HCT116 (cell line): ENCODE measurements at regions not wholly inside any gene's neighbourhood (a gene's known extent, or its start where the extent isn't known, plus 50 kb on each side); places are given as distances from the start of the nearest gene placed in this dataset.

Experiments used
- ATAC-seq: fragments of 200-7000 bp; cut with Tn5 transposase; 2 replicates; pipeline ENCODE4 v1.9.1; 2020; ENCODE audit warnings: mild to moderate bottlenecking, moderate library complexity
- BruUV-seq: library from RNA; stranded (reverse); fragments of 400-500 nt; replicated peaks from 2 replicates; lab custom pipeline; 2021; lab: Mats Ljungman, UMichigan
- CTCF ChIA-PET: fragments of 300-600 bp; sonication (Branson Sonifier 250); formaldehyde crosslinking; loops from one replicate; lab custom pipeline; 2021; ENCODE audit warnings: antibody characterized with exemption; lab: Charles Lee
- POLR2A ChIA-PET: fragments of 300-600, 350-600 bp; sonication (Branson Sonifier 250); formaldehyde crosslinking; loops from one replicate; lab custom pipeline; 2021; ENCODE audit warnings: antibody characterized with exemption; lab: Charles Lee
- RAD21 ChIA-PET, 2 experiments: fragments of 300-600 bp; sonication (Branson Sonifier 250); formaldehyde crosslinking; loops; one replicate each; lab custom pipeline; 2023; ENCODE audit warnings: low total read pairs in 2 of 2; ENCODE audit not compliant: uncharacterized antibody in 2 of 2, unreplicated experiment in 2 of 2, low non-redundant PET in 1 of 2; lab: Charles Lee
- DNase-seq: peaks from one replicate; pipeline ENCODE4 v3.0.0-alpha.2; 2010; ENCODE audit warnings: low read depth, low spot score
- H2AFZ ChIP-seq: fragments of 200-600 bp; shearing (Covaris generic), sonication (generic); 2 replicates; pipeline ENCODE4 v1.6.1; 2017; ENCODE audit warnings: low read depth, mixed run types, mixed read lengths, antibody characterized with exemption, low read length; ENCODE audit not compliant: poor library complexity, severe bottlenecking
- H3K27ac ChIP-seq: 2 replicates; pipeline ENCODE4 v1.5.1; 2012; ENCODE audit warnings: low read depth, low read length
- H3K27me3 ChIP-seq: fragments of 200-600 bp; sonication (generic); 2 replicates; pipeline ENCODE4 v1.6.1; 2016; ENCODE audit warnings: mixed run types, low read length, mixed read lengths; ENCODE audit not compliant: insufficient read depth
- H3K36me3 ChIP-seq, 2 experiments: fragments of 200-500 bp in 1 of 2; fragments of 200-600 bp in 1 of 2; sonication (Bioruptor generic) in 1 of 2; sonication (generic) in 1 of 2; 2 replicates each; pipeline versions ENCODE4 v1.5.1 to v1.6.1; 2014 to 2016; ENCODE audit warnings: low read length in 2 of 2, inconsistent platforms in 1 of 2, mixed read lengths in 1 of 2, mixed run types in 1 of 2; ENCODE audit not compliant: insufficient read depth in 2 of 2, control insufficient read depth in 1 of 2
- H3K4me1 ChIP-seq, 2 experiments: fragments of 200-600 bp in 1 of 2; sonication (generic) in 1 of 2; 2 replicates each; pipeline versions ENCODE4 v1.5.1 to v1.6.1; 2012 to 2017; ENCODE audit warnings: low read length in 2 of 2, inconsistent platforms in 1 of 2, mild to moderate bottlenecking in 1 of 2, mixed read lengths in 1 of 2, mixed run types in 1 of 2, moderate library complexity in 1 of 2; ENCODE audit not compliant: insufficient read depth in 2 of 2, control insufficient read depth in 1 of 2
- H3K4me2 ChIP-seq: fragments of 200-600 bp; sonication (generic); 2 replicates; pipeline ENCODE4 v1.6.1; 2017; ENCODE audit warnings: mixed run types, low read length, mixed read lengths
- H3K4me3 ChIP-seq, 2 experiments: fragments of 200-600 bp in 1 of 2; sonication (generic) in 1 of 2; replicated peaks in 1 of 2; 2 replicates each; pipeline ENCODE4 v1.5.1; 2011 to 2016; ENCODE audit warnings: low read length in 2 of 2, control low read depth in 1 of 2, low read depth in 1 of 2, mild to moderate bottlenecking in 1 of 2, mixed read lengths in 1 of 2, mixed run types in 1 of 2
- H3K79me2 ChIP-seq: fragments of 200-600 bp; sonication (generic); 2 replicates; pipeline ENCODE4 v1.6.1; 2017; ENCODE audit warnings: mild to moderate bottlenecking, mixed run types, low read length, moderate library complexity, mixed read lengths; ENCODE audit not compliant: insufficient read depth
- H3K9ac ChIP-seq: fragments of 200-600 bp; sonication (generic); 2 replicates; pipeline ENCODE4 v1.6.1; 2016; ENCODE audit warnings: low read length, mixed read lengths
- H3K9me2 ChIP-seq: fragments of 200-600 bp; sonication (generic), shearing (Covaris generic); 2 replicates; pipeline ENCODE4 v1.6.1; 2017; ENCODE audit warnings: mixed run types, mild to moderate bottlenecking, moderate library complexity; ENCODE audit not compliant: insufficient read depth
- H3K9me3 ChIP-seq, 2 experiments: fragments of 200-500 bp in 1 of 2; fragments of 200-600 bp in 1 of 2; sonication (Bioruptor generic) in 1 of 2; sonication (generic) in 1 of 2; 2 replicates each; pipeline ENCODE4 v1.6.1; 2014 to 2017; ENCODE audit warnings: low read length in 2 of 2, mixed read lengths in 2 of 2, inconsistent platforms in 1 of 2, low read depth in 1 of 2, mild to moderate bottlenecking in 1 of 2, mixed run types in 1 of 2, moderate library complexity in 1 of 2; ENCODE audit not compliant: control insufficient read depth in 1 of 2, insufficient read depth in 1 of 2
- H4K20me1 ChIP-seq: fragments of 200-600 bp; sonication (generic), shearing (Covaris generic); 2 replicates; pipeline ENCODE4 v1.6.1; 2017; ENCODE audit warnings: mixed run types, mild to moderate bottlenecking, moderate library complexity; ENCODE audit not compliant: insufficient read depth
- ELF1 ChIP-seq: IDR thresholded peaks from 2 replicates; pipeline ENCODE4 v1.6.1; 2012; ENCODE audit warnings: low read depth, borderline replicate concordance
- POLR2A ChIP-seq: IDR thresholded peaks from 2 replicates; pipeline ENCODE4 v1.7.0; 2011; ENCODE audit warnings: borderline replicate concordance; ENCODE audit not compliant: insufficient read depth, insufficient read length; ENCODE audit errors: extremely low read depth
- RAD21 ChIP-seq: IDR thresholded peaks from 2 replicates; pipeline ENCODE4 v1.6.1; 2012; ENCODE audit warnings: low read depth, mild to moderate bottlenecking
- intact Hi-C: fragments of 100-400 bp; cut with micrococcal nuclease; formaldehyde crosslinking; loops from 2 replicates; pipeline ENCODE4 v1.10.0; 2022

GRCh38 chr10:105328503-105329133 is 687.5 kb downstream of the SORCS3 start:
- no peaks in the 10 kb centered on the region for H3K4me1 ChIP-seq
- POLR2A ChIA-PET = no interaction called here
- DNase-seq = no peak
- no peaks in the 10 kb centered on the region for H3K36me3 ChIP-seq
- no peak overlapping the region for H3K4me3 ChIP-seq
- no TSS peak for BruUV-seq
- intact Hi-C loops = no loop called here
- RAD21 ChIA-PET = no interaction called here
- H3K9ac ChIP-seq = no peak overlapping the region
- no peaks in the 10 kb centered on the region for H3K9me2 ChIP-seq
- H3K79me2 ChIP-seq = no peaks in the 10 kb centered on the region
- no peak overlapping the region for H2AFZ ChIP-seq
- no peak overlapping the region for H3K27ac ChIP-seq
- H3K27me3 ChIP-seq = no peaks in the 10 kb centered on the region
- TF ChIP-seq ELF1 = no peak
- no peak for TF ChIP-seq POLR2A
- no peak for TF ChIP-seq RAD21
- no peak for ATAC-seq
- CTCF ChIA-PET = no interaction called here
- H3K9me3 ChIP-seq = peaks cover 23 to 28% of the 10 kb centered on the region in 2 experiments; a peak in 3 of 4 replicates
- H3K4me2 ChIP-seq = no peak overlapping the region
- H4K20me1 ChIP-seq = no peaks in the 10 kb centered on the region
